Spleen (tissue), 11 donors: ENCODE measurements at regions not wholly inside any gene's neighbourhood (a gene's known extent, or its start where the extent isn't known, plus 50 kb on each side); places are given as distances from the start of the nearest gene placed in this dataset.

ENCODE experiments used
- DNase-seq: peaks from one replicate; pipeline ENCODE4 v3.0.0-alpha.2; 2020
- H3K27ac ChIP-seq, 8 donors: fragments of 200-600 bp; sonication (generic) in 7 of 8; 1 replicate in 4 of 8; 2 replicates in 4 of 8; pipeline versions ENCODE4 v1.5.0 to v1.8.0; 2016 to 2021; ENCODE audit warnings: inconsistent platforms in 4 of 8, mild to moderate bottlenecking in 4 of 8, moderate library complexity in 1 of 8
- H3K27me3 ChIP-seq, 7 donors: fragments of 200-600 bp; sonication (generic) in 6 of 7; replicated peaks in 1 of 7; 1 replicate in 4 of 7; 2 replicates in 3 of 7; pipeline versions ENCODE4 v1.5.0 to v1.8.0; 2016 to 2021; ENCODE audit warnings: inconsistent platforms in 3 of 7, mild to moderate bottlenecking in 1 of 7
- H3K36me3 ChIP-seq, 6 donors: fragments of 200-600 bp; sonication (generic) in 5 of 6; 1 replicate in 4 of 6; 2 replicates in 2 of 6; pipeline versions ENCODE4 v1.5.0 to v1.8.0; 2016 to 2021; ENCODE audit warnings: inconsistent platforms in 2 of 6
- H3K4me1 ChIP-seq, 6 donors: fragments of 200-600 bp; sonication (generic) in 5 of 6; 1 replicate in 3 of 6; 2 replicates in 3 of 6; pipeline versions ENCODE4 v1.5.0 to v1.8.0; 2016 to 2021; ENCODE audit warnings: inconsistent platforms in 3 of 6
- H3K4me3 ChIP-seq, 8 donors: fragments of 200-600 bp; sonication (generic) in 7 of 8; 1 replicate in 4 of 8; 2 replicates in 4 of 8; pipeline versions ENCODE4 v1.5.0 to v1.8.0; 2016 to 2021; ENCODE audit warnings: inconsistent platforms in 4 of 8, mild to moderate bottlenecking in 4 of 8, moderate library complexity in 2 of 8
- H3K9me3 ChIP-seq, 8 donors: fragments of 200-600 bp; sonication (generic) in 7 of 8; 1 replicate in 4 of 8; 2 replicates in 4 of 8; pipeline versions ENCODE4 v1.5.0 to v1.8.0; 2016 to 2021; ENCODE audit warnings: inconsistent platforms in 4 of 8
- POLR2A ChIP-seq, 3 donors: fragments of 450-650 bp; IDR thresholded peaks; one replicate each; pipeline ENCODE4 v1.5.1; 2017; ENCODE audit warnings: antibody characterized with exemption in 3 of 3, mild to moderate bottlenecking in 1 of 3
- POLR2AphosphoS5 ChIP-seq, 3 donors: sonication (generic); formaldehyde crosslinking; IDR thresholded peaks; one replicate each; pipeline ENCODE4 v1.5.1; 2017; ENCODE audit warnings: antibody characterized with exemption in 3 of 3
- WGBS, 5 donors: extraction: QIAGEN DNeasy Blood & Tissue Kit in 3 of 5; methylation state at CpG; one replicate each; pipeline versions ENCODE4 v1.1.5 to v1.1.7; 2013 to 2018; 5-methylcytosine and 5-hydroxymethylcytosine counted together
- intact Hi-C: fragments of 100-400 bp; cut with DNase I; formaldehyde crosslinking; loops from one replicate; pipeline ENCODE4 v1.15.0; 2023; ENCODE audit warnings: low total_unique reads
- TF ChIP-seq, protein P1 (sequence below), 11 experiments: fragments of 200-600 bp in 7 of 11; fragments of 450-650 bp in 4 of 11; sonication (generic) in 4 of 11; IDR thresholded peaks in 8 of 11; conservative IDR thresholded peaks in 3 of 11; 1 replicate in 7 of 11; 2 replicates in 4 of 11; pipeline versions ENCODE4 v1.4.0 to v1.8.0; 2016 to 2021; ENCODE audit warnings: antibody characterized with exemption in 11 of 11, inconsistent platforms in 4 of 11, mild to moderate bottlenecking in 1 of 11
- donor health status: healthy with polysubstance abuse.
- donor health status: DM: no; HTN: no; CAD: no; lungs with moderate emphysema.
- donor health status: DM: no; HTN: no; CAD: no.
- donor health status: Bipolar disorder and iron deficiency.
- donor health status: healthy.
- donor health status: DM: no; HTN: no; CAD: no.
- donor health status: DM: yes; HTN: yes; CAD: no.

DNA sequence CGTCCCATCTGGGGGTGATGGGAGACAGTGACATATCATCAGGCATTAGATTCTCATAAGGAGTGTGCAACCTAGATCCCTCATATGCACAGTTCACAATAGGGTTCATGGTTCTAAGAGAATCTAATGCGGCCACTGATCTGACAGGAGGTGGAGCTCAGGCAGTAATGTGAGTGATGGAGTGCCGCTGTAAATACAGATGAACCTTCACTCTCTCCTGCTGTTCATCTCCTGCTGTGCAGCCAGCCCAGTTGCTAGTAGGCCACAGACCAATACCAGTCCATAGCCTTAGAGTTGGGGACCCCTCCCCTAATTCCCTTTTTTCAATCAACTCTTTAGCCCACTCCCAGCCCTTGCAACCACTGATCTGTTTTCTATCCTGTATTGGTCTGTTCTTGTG lies 581.1 kb upstream of the AUTS2 start:
- Histone ChIP-seq H3K4me3 (no peak overlapping the region), H3K4me1 (no peaks in the 10 kb centered on the region), H3K9me3 (peaks cover 0 to 46% (median 21%) of the 10 kb centered on the region in 8 donors), H3K27ac (no peak overlapping the region), H3K36me3 (no peaks in the 10 kb centered on the region), H3K27me3 (no peaks in the 10 kb centered on the region)
- TF ChIP-seq, protein P1, sequence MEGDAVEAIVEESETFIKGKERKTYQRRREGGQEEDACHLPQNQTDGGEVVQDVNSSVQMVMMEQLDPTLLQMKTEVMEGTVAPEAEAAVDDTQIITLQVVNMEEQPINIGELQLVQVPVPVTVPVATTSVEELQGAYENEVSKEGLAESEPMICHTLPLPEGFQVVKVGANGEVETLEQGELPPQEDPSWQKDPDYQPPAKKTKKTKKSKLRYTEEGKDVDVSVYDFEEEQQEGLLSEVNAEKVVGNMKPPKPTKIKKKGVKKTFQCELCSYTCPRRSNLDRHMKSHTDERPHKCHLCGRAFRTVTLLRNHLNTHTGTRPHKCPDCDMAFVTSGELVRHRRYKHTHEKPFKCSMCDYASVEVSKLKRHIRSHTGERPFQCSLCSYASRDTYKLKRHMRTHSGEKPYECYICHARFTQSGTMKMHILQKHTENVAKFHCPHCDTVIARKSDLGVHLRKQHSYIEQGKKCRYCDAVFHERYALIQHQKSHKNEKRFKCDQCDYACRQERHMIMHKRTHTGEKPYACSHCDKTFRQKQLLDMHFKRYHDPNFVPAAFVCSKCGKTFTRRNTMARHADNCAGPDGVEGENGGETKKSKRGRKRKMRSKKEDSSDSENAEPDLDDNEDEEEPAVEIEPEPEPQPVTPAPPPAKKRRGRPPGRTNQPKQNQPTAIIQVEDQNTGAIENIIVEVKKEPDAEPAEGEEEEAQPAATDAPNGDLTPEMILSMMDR (IDR thresholded peaks at IDR 0.05 in 8 of 11, conservative IDR thresholded peaks at IDR 0.05 in 3 of 11) = no peak
- TF ChIP-seq POLR2AphosphoS5 (IDR thresholded peaks at IDR 0.05) = no peak
- TF ChIP-seq POLR2A (IDR thresholded peaks at IDR 0.05) = no peak
- 78 to 100% (median 91%) methylated on average over 3 of the region's 3 CpGs for WGBS, 5 donors
- intact Hi-C loops = no loop called here
- no peak for DNase-seq

DNA sequence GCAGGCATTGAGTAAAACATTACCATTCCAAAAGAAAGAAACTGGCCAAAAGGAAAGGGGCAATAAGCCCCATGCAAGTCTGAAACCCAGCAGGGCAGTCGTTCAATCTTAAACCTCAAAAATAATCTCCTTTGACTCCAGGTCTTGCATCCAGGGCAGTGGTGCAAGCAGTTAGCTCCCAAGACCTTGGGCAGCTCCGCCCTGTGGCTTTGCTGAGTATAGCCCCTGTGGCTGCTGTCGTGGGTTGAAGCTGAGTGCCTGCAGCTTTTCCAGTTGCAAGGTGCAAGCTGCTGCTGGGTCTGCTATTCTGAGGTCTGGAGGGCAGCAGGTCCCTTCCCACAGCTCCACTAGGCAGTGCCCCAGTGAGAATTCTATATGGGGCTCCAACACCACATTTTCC lies 580.1 kb upstream of the AUTS2 start:
- Histone ChIP-seq H3K27me3 (no peaks in the 10 kb centered on the region), H3K4me1 (no peaks in the 10 kb centered on the region), H3K4me3 (no peak overlapping the region), H3K36me3 (no peaks in the 10 kb centered on the region), H3K9me3 (peaks cover 0 to 55% (median 24%) of the 10 kb centered on the region in 8 donors), H3K27ac (no peak overlapping the region)
- TF ChIP-seq POLR2AphosphoS5 (IDR thresholded peaks at IDR 0.05) (no peak), POLR2A (IDR thresholded peaks at IDR 0.05) (no peak)
- TF ChIP-seq, protein P1 (IDR thresholded peaks at IDR 0.05 in 8 of 11, conservative IDR thresholded peaks at IDR 0.05 in 3 of 11) = no peak
- intact Hi-C loops = no loop called here
- WGBS, 5 donors = 52 to 57% (median 54%) methylated on average over 3 of the region's 3 CpGs
- DNase-seq = no peak

DNA sequence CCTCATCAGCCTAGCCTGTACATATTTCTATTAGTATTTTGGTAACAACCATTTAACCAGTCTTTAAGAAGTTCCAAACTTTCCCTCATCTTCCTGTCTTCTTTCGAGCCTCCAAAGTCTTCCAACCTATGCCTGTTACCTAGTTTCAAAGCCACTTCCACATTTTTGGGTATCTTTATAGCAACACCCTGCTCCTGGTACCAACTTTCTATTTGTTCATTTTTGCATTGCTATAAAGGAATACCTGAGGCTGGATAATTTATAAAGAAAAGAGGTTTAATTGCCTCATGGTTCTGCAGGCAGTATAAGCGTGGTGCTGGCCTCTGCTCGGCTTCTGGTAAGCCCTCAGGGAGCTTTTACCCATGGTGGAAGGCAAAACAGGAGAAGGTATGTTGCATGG lies 578.8 kb upstream of the AUTS2 start:
- intact Hi-C loops = no loop called here
- H3K27ac ChIP-seq = no peak overlapping the region
- no peak overlapping the region for H3K4me3 ChIP-seq
- no peaks in the 10 kb centered on the region for H3K4me1 ChIP-seq
- H3K9me3 ChIP-seq = peaks cover 0 to 50% (median 24%) of the 10 kb centered on the region in 8 donors
- WGBS, 5 donors = 49 to 74% (median 61%) methylated on average over 3 of the region's 3 CpGs
- no peak for TF ChIP-seq POLR2AphosphoS5 (IDR thresholded peaks at IDR 0.05)
- TF ChIP-seq, protein P1 (IDR thresholded peaks at IDR 0.05 in 8 of 11, conservative IDR thresholded peaks at IDR 0.05 in 3 of 11) = no peak
- TF ChIP-seq POLR2A (IDR thresholded peaks at IDR 0.05) = no peak
- no peak for DNase-seq
- H3K27me3 ChIP-seq = no peaks in the 10 kb centered on the region
- no peaks in the 10 kb centered on the region for H3K36me3 ChIP-seq

DNA sequence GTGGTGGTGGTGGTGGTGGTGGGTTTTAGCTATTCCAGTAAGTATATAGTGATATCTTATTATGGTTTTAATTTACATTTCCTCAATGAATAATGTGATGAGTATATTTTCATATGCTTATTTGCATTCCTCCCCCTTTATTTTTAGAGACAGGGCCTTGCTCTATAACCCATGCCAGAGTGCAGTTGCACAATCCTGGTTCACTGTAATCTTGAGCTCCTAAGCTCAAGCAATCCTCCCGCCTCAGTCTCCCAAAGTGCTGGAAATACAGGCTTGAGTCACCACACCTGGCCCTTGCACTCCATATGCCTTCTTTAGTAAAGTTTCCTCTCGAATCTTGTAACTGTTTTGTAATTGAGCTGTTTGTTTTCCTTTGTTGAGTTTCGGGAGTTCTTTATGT lies 577.7 kb upstream of the AUTS2 start:
- H3K27ac ChIP-seq = no peak overlapping the region
- intact Hi-C loops = no loop called here
- 81 to 94% (median 87%) methylated on average over 3 of the region's 3 CpGs for WGBS, 5 donors
- peaks cover 0 to 49% (median 24%) of the 10 kb centered on the region in 8 donors for H3K9me3 ChIP-seq
- H3K4me3 ChIP-seq = no peak overlapping the region
- H3K27me3 ChIP-seq = no peaks in the 10 kb centered on the region
- no peaks in the 10 kb centered on the region for H3K4me1 ChIP-seq
- H3K36me3 ChIP-seq = no peaks in the 10 kb centered on the region
- TF ChIP-seq, protein P1 (IDR thresholded peaks at IDR 0.05 in 8 of 11, conservative IDR thresholded peaks at IDR 0.05 in 3 of 11) = no peak
- no peak for TF ChIP-seq POLR2AphosphoS5 (IDR thresholded peaks at IDR 0.05)
- no peak for TF ChIP-seq POLR2A (IDR thresholded peaks at IDR 0.05)
- DNase-seq = no peak
